NCI-H2196 (cell line): ENCODE measurements at regions not wholly inside any gene's neighbourhood (a gene's known extent, or its start where the extent isn't known, plus 50 kb on each side); places are given as distances from the start of the nearest gene placed in this dataset.
"Not testable (repeated sequence)": the region's sequence is repeated elsewhere in the genome, so short reads cannot be mapped to it uniquely, and the experiment has no call there.

Experiments
- DNase-seq: peaks from one replicate; lab custom pipeline; 2025; ENCODE audit not compliant: unreplicated experiment; lab: John Stamatoyannopoulos, UW

- DNase-seq = not testable (repeated sequence)
These were observed 1241.8 kb downstream of the TMEM121 start for GRCh38 chr14:106768230-106768629.

DNA sequence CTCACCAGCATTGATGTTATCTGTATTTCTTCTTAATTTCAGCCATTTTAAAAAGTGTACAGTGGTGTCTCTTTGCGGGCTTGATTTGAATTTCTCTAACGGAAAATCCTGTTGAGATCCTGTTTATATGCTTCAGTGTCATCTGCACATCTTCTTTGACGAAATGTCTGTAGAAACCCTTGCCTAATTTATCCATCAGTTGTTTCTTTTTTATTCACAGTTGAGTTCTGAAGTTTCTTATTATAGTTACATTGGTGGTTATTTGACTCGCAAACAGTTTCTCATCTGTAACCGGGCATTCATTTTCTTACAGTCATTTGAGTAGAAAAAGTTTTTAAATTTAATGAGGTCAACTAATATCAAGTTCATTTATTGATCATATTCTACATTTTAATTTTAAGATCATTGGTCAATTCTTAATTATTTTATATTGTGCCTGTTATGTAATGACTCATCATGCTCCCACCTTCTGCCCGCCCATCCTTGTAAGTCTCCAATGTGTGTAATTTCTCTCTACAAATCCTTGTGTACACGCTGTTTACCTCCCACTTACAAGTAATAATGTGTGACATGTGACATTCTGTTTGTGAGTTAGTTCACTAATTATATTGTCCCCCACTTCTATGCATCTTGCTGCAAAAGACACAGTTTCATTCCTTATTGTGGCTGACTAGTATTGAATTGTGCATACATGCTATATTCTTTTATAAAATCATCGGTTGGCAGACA is 1242.8 kb downstream of the TMEM121 start:
- DNase-seq = not testable (repeated sequence)

- not testable (repeated sequence) for DNase-seq
These were observed 1243.8 kb downstream of the TMEM121 start for GRCh38 chr14:106770158-106770672.

DNA sequence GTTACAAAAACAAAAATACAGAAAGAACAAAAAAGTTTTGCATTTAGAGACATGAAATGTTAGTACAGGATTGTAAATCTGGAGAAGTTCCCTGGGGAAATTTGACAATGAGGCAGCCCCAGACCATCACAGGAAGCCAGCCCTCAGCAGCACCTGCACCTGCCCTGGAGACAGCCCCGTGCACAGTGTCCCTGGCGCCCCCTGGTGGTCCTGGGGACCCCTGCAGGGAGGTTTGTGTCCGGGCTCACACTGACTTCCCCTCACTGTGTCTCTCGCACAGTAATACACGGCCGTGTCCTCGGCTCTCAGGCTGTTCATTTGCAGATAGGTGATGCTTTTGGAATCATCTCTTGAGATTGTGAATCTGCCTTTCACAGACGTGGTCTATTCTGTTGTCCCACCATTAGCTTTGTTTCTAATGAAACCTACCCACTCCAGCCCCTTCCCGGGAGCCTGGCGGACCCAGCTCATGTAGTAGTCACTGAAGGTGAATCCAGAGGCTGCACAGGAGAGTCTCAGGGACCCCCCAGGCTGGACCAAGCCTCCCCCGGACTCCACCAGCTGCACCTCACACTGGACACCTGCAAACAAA is 1248.6 kb downstream of the TMEM121 start:
- peak; percentile 1 for DNase-seq

- no peak for DNase-seq
These were observed 1250.1 kb downstream of the TMEM121 start for GRCh38 chr14:106776395-106776983.

GRCh38 chr14:106778986-106779385 is 1252.6 kb downstream of the TMEM121 start:
- no peak for DNase-seq

DNA sequence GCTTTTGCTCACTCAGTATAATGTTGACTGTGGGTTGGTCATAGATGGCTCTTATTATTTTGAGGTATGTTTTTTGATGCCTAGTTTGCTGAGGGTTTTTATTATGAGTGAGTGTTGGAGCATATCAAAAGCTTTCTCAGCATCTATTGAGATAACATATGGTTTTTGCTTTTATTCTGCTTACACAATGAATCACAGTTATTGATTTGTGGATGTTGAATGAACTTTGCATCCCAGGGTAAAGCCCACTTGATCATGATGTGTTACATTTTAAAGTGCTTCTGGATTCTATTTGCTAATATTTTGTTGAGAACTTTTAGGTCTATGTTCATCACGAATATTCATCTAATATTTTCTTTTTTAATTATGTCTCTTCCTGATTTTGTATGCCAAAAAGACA is 1260.3 kb downstream of the TMEM121 start:
- DNase-seq = no peak

GRCh38 chr14:106787626-106788025 is 1261.2 kb downstream of the TMEM121 start:
- no peak for DNase-seq

DNA sequence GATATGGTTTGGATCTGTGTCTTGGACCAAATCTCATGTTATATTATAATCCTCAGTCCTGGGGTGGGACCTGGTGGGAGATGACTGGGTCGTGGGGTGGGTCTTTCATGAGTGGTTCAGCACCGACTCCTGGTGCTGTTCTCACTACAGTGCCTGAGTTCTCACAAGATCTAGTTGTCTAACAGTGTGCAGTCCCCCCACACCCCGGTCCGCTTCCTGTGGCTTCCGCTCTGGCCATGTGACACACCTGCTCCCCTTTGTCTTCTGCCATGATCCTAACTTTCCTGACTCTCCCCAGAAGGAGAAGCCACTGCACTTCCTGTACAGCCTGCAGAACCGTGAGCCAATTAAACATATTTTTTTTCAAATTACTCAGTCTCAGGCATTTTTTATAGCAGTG is 1262.2 kb downstream of the TMEM121 start:
- no peak for DNase-seq

DNA sequence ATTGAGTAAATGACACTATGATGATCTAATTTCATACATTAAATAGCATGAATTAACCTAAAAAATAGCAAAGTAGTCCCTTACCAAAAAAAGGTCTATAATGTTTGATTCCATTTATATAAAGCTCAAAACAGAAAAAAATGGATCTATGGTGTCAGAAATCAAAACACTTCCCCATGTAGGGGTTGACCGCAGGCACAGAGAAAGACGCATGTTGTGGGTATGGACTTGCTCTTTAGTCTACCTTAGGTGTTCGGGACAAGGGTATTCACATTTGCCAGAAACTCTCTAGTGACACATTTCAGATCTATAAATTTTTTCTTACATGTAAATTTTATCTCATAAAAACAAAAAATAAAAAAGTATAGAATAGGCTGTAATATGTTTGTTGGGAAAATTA is 1262.9 kb downstream of the TMEM121 start:
- DNase-seq = no peak

DNA sequence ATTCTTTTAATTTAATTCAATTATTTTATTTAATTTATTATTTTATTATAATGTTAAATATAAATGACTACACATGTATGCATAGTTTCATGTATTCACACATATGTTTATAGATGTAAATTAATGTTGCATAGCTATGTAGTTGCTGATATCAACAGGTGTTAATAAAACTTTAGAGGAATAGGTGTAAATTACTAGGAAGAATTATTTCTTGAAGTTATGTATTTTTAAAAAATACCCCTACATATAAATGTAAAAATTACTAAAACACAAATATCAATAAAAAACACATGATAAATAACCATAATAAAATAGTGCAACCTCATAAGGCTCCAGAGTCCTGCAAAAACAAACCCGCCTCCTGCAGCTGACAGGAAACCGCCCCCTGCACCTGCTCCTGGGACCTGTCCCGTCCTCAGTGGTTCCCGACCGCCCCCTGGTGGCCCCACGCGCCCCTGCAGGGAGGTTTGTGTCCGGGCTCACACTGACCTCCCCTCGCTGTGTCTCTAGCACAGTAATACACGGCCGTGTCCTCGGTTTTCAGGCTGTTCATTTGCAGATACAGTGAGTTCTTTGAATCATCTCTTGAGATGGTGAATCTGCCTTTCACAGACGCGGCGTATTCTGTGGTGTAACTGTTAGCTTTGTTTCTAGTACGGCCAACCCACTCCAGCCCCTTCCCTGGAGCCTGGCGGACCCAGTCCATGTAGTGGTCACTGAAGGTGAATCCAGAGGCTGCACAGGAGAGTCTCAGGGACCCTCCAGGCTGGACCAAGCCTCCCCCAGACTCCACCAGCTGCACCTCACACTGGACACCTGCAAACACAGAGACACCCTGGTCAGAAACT is 1264.0 kb downstream of the TMEM121 start:
- peak; percentile 29 for DNase-seq

GRCh38 chr14:106792543-106792942 is 1266.2 kb downstream of the TMEM121 start:
- DNase-seq = no peak

GRCh38 chr14:106798166-106798565 is 1271.8 kb downstream of the TMEM121 start:
- DNase-seq = not testable (repeated sequence)

DNA sequence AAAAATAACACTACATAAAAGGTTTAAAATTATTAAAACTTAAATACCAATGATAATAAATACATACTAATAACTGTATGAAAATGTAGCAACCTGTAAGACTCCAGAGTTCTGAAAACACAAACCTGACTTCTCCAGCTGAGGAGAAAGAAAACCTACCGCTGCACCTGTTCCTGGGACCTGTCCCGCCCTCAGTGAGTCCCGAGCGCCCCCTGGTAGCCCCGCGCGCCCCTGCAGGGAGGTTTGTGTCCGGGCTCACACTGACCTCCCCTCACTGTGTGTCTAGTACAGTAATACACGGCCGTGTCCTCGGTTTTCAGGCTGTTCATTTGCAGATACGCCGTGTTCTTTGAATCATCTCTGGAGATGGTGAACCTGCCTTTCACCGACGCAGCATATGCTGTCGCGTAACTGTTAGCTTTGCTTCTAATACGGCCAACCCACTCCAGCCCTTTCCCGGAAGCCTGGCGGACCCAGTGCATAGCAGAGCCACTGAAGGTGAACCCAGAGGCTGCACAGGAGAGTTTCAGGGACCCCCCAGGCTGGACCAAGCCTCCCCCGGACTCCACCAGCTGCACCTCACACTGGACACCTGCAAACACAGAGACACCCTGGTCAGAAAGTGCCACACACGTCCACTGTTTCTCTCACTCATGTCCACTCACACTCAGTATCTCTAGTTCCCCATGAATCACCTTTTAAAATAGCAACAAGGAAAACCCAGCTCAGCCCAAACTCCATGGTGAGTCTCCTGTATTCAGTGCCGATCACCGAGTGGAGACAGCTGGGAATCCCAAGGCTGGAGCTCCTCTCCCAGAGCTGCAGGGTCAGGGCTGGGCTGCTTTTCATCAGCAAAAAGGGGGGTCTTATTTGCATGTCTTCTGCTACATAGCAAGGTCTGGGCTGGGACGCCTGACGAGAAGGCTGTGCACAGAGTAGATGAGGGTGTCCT is 1276.3 kb downstream of the TMEM121 start:
- DNase-seq = no peak

GRCh38 chr14:106803379-106803778 is 1277.0 kb downstream of the TMEM121 start:
- DNase-seq = no peak

- DNase-seq = no peak
These were observed 1281.1 kb downstream of the TMEM121 start for GRCh38 chr14:106807493-106807892.

DNA sequence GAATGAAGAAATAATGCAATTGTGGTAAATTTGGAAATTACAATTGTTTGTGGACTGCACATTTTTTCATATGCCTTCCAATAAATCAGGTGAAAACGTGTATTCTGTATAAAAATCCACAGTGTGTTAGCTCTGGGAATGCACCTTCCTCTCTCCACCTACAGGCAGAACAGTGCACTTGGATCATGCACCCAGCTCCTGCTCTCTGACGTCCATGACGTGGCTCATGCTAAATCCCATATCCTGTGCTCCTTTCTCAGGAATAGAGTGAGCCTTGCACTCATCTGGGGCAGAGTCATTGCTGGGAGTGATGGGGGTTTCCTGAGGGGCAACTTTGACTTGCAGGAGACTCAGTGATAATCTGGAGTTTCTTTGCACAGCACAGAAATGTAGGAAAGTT is 1282.1 kb downstream of the TMEM121 start:
- DNase-seq = no peak

DNA sequence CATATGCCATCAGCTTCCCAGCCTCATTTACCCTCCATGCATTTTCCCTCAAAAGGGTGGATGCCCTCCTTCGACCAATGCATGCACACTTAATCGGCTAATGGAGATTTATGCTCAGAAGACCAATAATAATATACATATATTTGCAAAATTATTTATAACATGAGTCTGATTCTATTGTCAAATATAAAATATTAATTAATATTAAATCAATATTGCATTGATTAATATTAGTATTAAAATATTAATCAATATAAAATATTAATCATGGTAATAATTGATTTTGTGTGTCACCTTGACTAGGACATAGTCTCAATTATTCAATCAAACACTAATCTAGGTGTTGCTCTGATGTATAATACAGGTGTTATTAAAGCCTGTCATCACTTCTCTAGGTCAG is 1282.5 kb downstream of the TMEM121 start:
- no peak for DNase-seq

GRCh38 chr14:106809615-106810014 is 1283.2 kb downstream of the TMEM121 start:
- no peak for DNase-seq

GRCh38 chr14:106810168-106810567 is 1283.8 kb downstream of the TMEM121 start:
- not testable (repeated sequence) for DNase-seq
